Nephron (organoid): ENCODE measurements at regions not wholly inside any gene's neighbourhood (a gene's known extent, or its start where the extent isn't known, plus 50 kb on each side); places are given as distances from the start of the nearest gene placed in this dataset.

Source experiments
- H3K27ac Mint-ChIP-seq, 3 experiments: 2 replicates each; pipeline ENCODE4 v1.8.0; 2020; ENCODE audit warnings: mixed read lengths in 3 of 3, mild to moderate bottlenecking in 2 of 3, moderate library complexity in 1 of 3
- H3K27me3 Mint-ChIP-seq: 2 replicates; pipeline ENCODE4 v1.8.0; 2021; ENCODE audit warnings: low read depth, mild to moderate bottlenecking, moderate library complexity, mixed read lengths
- H3K36me3 Mint-ChIP-seq: 2 replicates; pipeline ENCODE4 v1.8.0; 2020; ENCODE audit warnings: low read depth, mixed read lengths
- H3K4me1 Mint-ChIP-seq: 2 replicates; pipeline ENCODE4 v1.8.0; 2020; ENCODE audit warnings: mixed read lengths
- H3K4me3 Mint-ChIP-seq, 3 experiments: 2 replicates each; pipeline ENCODE4 v1.8.0; 2020; ENCODE audit warnings: mild to moderate bottlenecking in 3 of 3, mixed read lengths in 3 of 3, moderate library complexity in 2 of 3
- H3K9me3 Mint-ChIP-seq: 2 replicates; pipeline ENCODE4 v1.8.0; 2020; ENCODE audit warnings: mixed read lengths
- CTCF ChIP-seq, 3 experiments: fragments of 200-600 bp; sonication (generic); IDR thresholded peaks; one replicate each; pipeline ENCODE4 v1.5.0; 2021; ENCODE audit warnings: antibody characterized with exemption in 3 of 3; ENCODE audit not compliant: unreplicated experiment in 3 of 3

DNA sequence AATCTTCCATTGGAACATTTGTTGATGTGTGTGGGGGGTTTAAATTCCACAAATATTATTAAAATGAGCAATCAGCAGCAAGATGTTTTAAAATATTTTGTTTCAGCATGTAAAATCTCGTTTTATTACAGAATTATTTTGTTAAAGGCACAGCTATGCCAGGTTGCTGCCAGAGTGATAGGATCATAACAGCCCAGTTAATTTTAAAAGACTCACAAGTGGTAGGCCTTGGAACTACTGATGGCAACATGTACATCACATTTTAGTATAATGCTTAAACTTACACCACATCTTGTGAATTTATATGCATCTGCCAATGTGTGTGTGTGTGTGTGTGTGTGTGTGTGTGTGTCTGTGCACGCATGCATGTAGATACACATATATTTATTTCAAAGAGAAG lies 97.8 kb upstream of the SPRY1 start:
- Mint-ChIP-seq H3K27ac (no peak overlapping the region), H3K4me1 (peaks cover 13% of the 10 kb centered on the region), H3K4me3 (no peak overlapping the region), H3K9me3 (peaks cover 11% of the 10 kb centered on the region), H3K36me3 (peaks cover 15% of the 10 kb centered on the region), H3K27me3 (no peaks in the 10 kb centered on the region)
- no peak for TF ChIP-seq CTCF (IDR thresholded peaks at IDR 0.05; ENCODE audit: unreplicated experiment in 3 of 3)

DNA sequence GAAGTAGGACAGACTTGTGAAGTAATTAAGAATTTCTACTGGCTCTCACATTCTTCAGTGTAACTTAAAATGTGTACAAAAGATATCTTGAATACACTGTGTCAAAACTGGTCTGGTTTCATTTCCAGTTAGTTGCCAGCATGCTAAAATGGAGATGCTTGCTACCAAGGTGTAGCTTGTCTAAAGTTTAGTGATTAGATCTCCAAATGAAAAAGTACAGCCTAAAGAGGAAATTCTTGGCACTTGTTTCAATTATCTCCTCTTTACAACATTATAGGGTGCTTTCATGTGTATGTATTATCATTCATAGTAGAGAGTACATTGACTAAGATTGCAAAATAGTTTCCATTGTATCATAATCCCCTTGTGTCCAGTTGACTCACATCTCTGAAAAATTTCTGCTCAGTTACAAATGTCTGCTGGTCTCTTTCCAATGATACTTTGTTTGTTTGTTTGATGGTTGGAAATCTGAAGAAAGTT lies 97.3 kb upstream of the SPRY1 start:
- H3K36me3 Mint-ChIP-seq: peaks cover 11% of the 10 kb centered on the region
- H3K4me3 Mint-ChIP-seq: no peak overlapping the region
- peaks cover 17% of the 10 kb centered on the region for H3K4me1 Mint-ChIP-seq
- H3K27me3 Mint-ChIP-seq: no peaks in the 10 kb centered on the region
- peak overlapping the region in 1 of 3 experiments; percentile 21 for H3K27ac Mint-ChIP-seq
- peaks cover 7% of the 10 kb centered on the region for H3K9me3 Mint-ChIP-seq
- TF ChIP-seq CTCF (IDR thresholded peaks at IDR 0.05; ENCODE audit: unreplicated experiment in 3 of 3): no peak

- Mint-ChIP-seq H3K4me3 (no peak overlapping the region), H3K36me3 (peaks cover 3% of the 10 kb centered on the region), H3K27me3 (no peaks in the 10 kb centered on the region), H3K4me1 (peaks cover 29% of the 10 kb centered on the region), H3K9me3 (no peaks in the 10 kb centered on the region), H3K27ac (peak overlapping the region in 1 of 3 experiments; percentile 21)
- TF ChIP-seq CTCF (IDR thresholded peaks at IDR 0.05; ENCODE audit: unreplicated experiment in 3 of 3): no peak
Observed at GRCh38 chr4:123300222-123301039, 96.2 kb upstream of the SPRY1 start.

DNA sequence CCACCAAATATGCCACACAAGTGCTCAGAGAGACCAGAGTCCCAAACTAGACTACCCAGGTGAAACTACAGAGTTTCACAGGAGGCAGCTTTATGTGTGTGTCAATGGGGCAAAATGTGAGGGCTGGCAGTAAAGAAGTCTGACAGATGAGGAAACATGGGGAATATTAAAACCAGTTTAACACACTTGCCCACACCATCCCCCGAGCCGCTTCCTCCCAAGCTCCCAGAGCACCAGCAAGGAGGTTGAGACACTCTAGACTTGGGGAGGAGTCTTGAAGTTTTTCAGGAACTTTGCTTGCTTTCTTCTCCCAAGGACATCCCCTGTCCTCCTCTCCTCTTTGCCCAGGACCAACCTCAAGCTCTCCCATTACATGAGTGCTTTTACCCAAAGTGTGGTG lies 94.7 kb upstream of the SPRY1 start:
- H3K27ac Mint-ChIP-seq: peak overlapping the region; percentile 9 to 69 (median 21)
- no peaks in the 10 kb centered on the region for H3K27me3 Mint-ChIP-seq
- H3K36me3 Mint-ChIP-seq: peaks cover 2% of the 10 kb centered on the region
- peaks cover 38% of the 10 kb centered on the region for H3K4me1 Mint-ChIP-seq
- no peak overlapping the region for H3K4me3 Mint-ChIP-seq
- no peak for TF ChIP-seq CTCF (IDR thresholded peaks at IDR 0.05; ENCODE audit: unreplicated experiment in 3 of 3)
- H3K9me3 Mint-ChIP-seq: no peaks in the 10 kb centered on the region

DNA sequence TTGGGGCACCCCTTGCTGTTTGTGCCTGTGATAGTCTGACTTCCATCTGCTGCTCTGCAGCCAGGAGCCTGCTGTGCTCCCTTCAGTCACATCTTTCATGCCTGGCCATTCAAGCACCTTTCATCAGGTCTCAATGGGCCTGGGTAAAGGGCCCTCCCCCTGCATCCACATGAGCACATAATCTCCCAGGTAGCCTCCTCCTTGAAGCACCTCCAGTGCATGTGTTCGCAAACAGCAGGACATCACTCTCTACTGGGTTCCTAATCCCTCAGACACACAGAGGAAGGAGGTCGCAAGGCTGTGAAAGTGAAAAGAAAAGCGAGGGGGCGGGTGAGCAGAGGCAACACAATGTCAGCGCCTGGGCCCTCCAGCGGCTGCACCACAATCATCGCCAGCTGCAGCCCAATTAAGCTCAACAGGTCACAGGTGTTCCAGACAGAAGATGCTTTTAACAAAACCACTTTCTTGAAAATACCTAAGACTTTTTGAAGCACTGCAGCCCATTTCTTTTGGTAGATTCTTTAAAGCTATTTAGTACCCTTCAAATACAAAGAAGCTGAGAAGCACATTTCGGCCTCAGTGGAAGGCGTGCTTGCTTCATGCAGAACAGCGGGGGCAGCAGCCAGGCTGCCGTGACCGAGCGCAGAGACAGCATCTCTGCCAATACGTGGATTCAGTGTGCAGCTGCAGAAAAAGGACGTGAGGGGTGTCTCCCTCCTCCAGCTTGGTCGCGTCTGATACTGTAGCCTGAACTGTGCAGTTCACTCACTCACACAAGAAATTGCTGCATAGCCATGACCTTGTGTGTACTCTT lies 92.2 kb upstream of the SPRY1 start:
- Mint-ChIP-seq H3K9me3 (no peaks in the 10 kb centered on the region), H3K36me3 (peaks cover 7% of the 10 kb centered on the region), H3K4me1 (peaks cover 36% of the 10 kb centered on the region), H3K27ac (peak overlapping the region; percentile 63 to 84 (median 66)), H3K4me3 (no peak overlapping the region), H3K27me3 (no peaks in the 10 kb centered on the region)
- TF ChIP-seq CTCF (IDR thresholded peaks at IDR 0.05; ENCODE audit: unreplicated experiment in 3 of 3): peak in 1 of 3 experiments; percentile 6
